GM13976 (cell line): ENCODE measurements at regions not wholly inside any gene's neighbourhood (a gene's known extent, or its start where the extent isn't known, plus 50 kb on each side); places are given as distances from the start of the nearest gene placed in this dataset.

Experiments used
- DNase-seq: peaks from one replicate; pipeline ENCODE4 v3.0.0; 2012; ENCODE audit warnings: low spot score
- in situ Hi-C: fragments of 300-500 bp; cut with MboI; formaldehyde crosslinking; loops from one replicate; pipeline ENCODE4 v1.12.0; 2022; ENCODE audit warnings: low sequenced_read_pairs, mixed read lengths, inconsistent platforms; ENCODE audit not compliant: unreplicated experiment
- TF ChIP-seq, protein P1 (sequence below): IDR thresholded peaks from 2 replicates; pipeline ENCODE4 v1.5.1; 2012; ENCODE audit warnings: borderline replicate concordance, mild to moderate bottlenecking; ENCODE audit not compliant: insufficient read depth; ENCODE audit errors: extremely low read depth, missing control alignments, control extremely low read depth

DNA sequence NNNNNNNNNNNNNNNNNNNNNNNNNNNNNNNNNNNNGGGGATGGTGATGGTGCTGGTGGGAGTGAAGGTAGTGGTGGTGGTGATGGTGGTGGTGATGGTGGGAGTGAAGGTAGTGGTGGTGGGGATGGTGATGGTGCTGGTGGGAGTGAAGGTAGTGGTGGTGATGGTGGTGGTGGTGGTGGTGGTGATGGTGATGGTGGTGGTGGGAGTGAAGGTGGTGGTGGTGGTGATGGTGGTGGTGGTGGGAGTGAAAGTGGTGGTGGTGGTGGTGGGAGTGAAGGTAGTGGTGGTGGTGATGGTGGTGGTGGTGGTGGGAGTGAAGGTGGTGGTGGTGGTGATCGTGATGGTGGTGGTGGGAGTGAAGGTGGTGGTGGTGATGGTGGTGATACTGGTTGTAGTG is 93.6 kb downstream of the CRYAA start:
- in situ Hi-C loops: no loop called here
- TF ChIP-seq, protein P1, sequence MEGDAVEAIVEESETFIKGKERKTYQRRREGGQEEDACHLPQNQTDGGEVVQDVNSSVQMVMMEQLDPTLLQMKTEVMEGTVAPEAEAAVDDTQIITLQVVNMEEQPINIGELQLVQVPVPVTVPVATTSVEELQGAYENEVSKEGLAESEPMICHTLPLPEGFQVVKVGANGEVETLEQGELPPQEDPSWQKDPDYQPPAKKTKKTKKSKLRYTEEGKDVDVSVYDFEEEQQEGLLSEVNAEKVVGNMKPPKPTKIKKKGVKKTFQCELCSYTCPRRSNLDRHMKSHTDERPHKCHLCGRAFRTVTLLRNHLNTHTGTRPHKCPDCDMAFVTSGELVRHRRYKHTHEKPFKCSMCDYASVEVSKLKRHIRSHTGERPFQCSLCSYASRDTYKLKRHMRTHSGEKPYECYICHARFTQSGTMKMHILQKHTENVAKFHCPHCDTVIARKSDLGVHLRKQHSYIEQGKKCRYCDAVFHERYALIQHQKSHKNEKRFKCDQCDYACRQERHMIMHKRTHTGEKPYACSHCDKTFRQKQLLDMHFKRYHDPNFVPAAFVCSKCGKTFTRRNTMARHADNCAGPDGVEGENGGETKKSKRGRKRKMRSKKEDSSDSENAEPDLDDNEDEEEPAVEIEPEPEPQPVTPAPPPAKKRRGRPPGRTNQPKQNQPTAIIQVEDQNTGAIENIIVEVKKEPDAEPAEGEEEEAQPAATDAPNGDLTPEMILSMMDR: no peak
- DNase-seq: no peak
